DND-41 (cell line): ENCODE measurements at regions not wholly inside any gene's neighbourhood (a gene's known extent, or its start where the extent isn't known, plus 50 kb on each side); places are given as distances from the start of the nearest gene placed in this dataset.

ENCODE experiments used
- CTCF ChIP-seq: IDR thresholded peaks from 2 replicates; pipeline ENCODE4 v1.5.1; 2012; ENCODE audit warnings: borderline replicate concordance, low read length, moderate library complexity, mild to moderate bottlenecking; ENCODE audit not compliant: poor library complexity, severe bottlenecking; ENCODE audit errors: extremely low read depth
- EZH2 ChIP-seq: IDR thresholded peaks from 3 replicates; pipeline ENCODE4 v1.6.1; 2012; ENCODE audit warnings: borderline replicate concordance, low read depth, mild to moderate bottlenecking, moderate library complexity, low read length, inconsistent platforms; ENCODE audit not compliant: severe bottlenecking

GRCh38 chr1:197850918-197851317, 51.5 kb upstream of the C1orf53 start:
- TF ChIP-seq CTCF (no peak), EZH2 (no peak)
